GM10248 (cell line): ENCODE measurements at regions not wholly inside any gene's neighbourhood (a gene's known extent, or its start where the extent isn't known, plus 50 kb on each side); places are given as distances from the start of the nearest gene placed in this dataset.

Source experiments
- CTCF ChIA-PET: fragments of 300-600 bp; sonication (Branson Sonifier 250); formaldehyde crosslinking; extraction: SDS; loops from one replicate; lab custom pipeline; 2021; ENCODE audit warnings: antibody characterized with exemption; lab: Yijun Ruan, JAX
- POLR2A ChIA-PET: fragments of 350-650 bp; sonication (Branson Sonifier 250); formaldehyde crosslinking; extraction: SDS; loops from one replicate; lab custom pipeline; 2020; ENCODE audit warnings: antibody characterized with exemption; lab: Yijun Ruan, JAX
- DNase-seq: peaks from one replicate; pipeline ENCODE4 v3.0.0; 2012; ENCODE audit errors: extremely low spot score
- TF ChIP-seq, protein P1 (sequence below): IDR thresholded peaks from 2 replicates; pipeline ENCODE4 v1.5.1; 2012; ENCODE audit warnings: mild to moderate bottlenecking, low read depth; ENCODE audit errors: extremely low read depth, missing control alignments, control extremely low read depth

GRCh38 chrX:113868711-113869110 lies 715.2 kb upstream of the HTR2C start:
- TF ChIP-seq, protein P1, sequence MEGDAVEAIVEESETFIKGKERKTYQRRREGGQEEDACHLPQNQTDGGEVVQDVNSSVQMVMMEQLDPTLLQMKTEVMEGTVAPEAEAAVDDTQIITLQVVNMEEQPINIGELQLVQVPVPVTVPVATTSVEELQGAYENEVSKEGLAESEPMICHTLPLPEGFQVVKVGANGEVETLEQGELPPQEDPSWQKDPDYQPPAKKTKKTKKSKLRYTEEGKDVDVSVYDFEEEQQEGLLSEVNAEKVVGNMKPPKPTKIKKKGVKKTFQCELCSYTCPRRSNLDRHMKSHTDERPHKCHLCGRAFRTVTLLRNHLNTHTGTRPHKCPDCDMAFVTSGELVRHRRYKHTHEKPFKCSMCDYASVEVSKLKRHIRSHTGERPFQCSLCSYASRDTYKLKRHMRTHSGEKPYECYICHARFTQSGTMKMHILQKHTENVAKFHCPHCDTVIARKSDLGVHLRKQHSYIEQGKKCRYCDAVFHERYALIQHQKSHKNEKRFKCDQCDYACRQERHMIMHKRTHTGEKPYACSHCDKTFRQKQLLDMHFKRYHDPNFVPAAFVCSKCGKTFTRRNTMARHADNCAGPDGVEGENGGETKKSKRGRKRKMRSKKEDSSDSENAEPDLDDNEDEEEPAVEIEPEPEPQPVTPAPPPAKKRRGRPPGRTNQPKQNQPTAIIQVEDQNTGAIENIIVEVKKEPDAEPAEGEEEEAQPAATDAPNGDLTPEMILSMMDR: no peak
- DNase-seq: no peak
- CTCF ChIA-PET: no interaction called here
- POLR2A ChIA-PET: no interaction called here

DNA sequence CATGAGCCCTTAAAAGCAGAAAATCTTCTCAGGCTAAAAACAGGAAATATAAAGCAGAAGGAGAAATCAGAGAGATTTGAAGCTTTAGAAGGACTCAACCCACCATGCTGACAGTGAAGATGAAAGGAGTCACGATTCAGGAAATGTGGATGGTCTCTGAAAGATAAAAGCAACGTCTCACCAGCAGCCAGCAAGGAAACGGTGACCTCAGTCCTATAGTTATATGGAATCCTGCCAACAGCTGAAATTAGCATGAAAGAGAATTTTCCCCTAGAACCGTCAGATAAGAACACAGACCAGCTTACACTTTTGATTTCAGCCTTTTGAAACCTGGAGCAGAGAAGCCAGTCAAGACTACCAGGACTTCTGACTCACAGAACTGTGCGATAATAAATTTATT lies 715.7 kb upstream of the HTR2C start:
- CTCF ChIA-PET: no interaction called here

GRCh38 chrX:113849408-113849807 lies 734.5 kb upstream of the HTR2C start:
- CTCF ChIA-PET: no interaction called here
- POLR2A ChIA-PET: no interaction called here
- TF ChIP-seq, protein P1: no peak
- no peak for DNase-seq

More for the DNA sequence above, 715.7 kb upstream of the HTR2C start:
- POLR2A ChIA-PET: no interaction called here
- TF ChIP-seq, protein P1: no peak
- no peak for DNase-seq

GRCh38 chrX:113833096-113834055 lies 750.5 kb upstream of the HTR2C start:
- no peak for DNase-seq
- ChIA-PET POLR2A (no interaction called here), CTCF (no interaction called here)
- TF ChIP-seq, protein P1: no peak

GRCh38 chrX:113828470-113828869 lies 755.4 kb upstream of the HTR2C start:
- CTCF ChIA-PET: no interaction called here
- POLR2A ChIA-PET: no interaction called here
- TF ChIP-seq, protein P1: no peak
- no peak for DNase-seq

- CTCF ChIA-PET: no interaction called here
- DNase-seq: no peak
- TF ChIP-seq, protein P1: no peak
- POLR2A ChIA-PET: no interaction called here
Measured at GRCh38 chrX:113818346-113818745, 765.5 kb upstream of the HTR2C start.
